AG09309 (cell line): ENCODE measurements at regions not wholly inside any gene's neighbourhood (a gene's known extent, or its start where the extent isn't known, plus 50 kb on each side); places are given as distances from the start of the nearest gene placed in this dataset.

ENCODE experiments used
- DNase-seq: peaks from one replicate; pipeline ENCODE4 v3.0.0-alpha.2; 2010; ENCODE audit warnings: low read depth
- H3K4me3 ChIP-seq: 2 replicates; pipeline ENCODE4 v1.5.1; 2011; ENCODE audit warnings: mild to moderate bottlenecking, low read depth, low read length, moderate library complexity; ENCODE audit not compliant: control insufficient read depth
- CTCF ChIP-seq: IDR thresholded peaks from 2 replicates; pipeline ENCODE4 v1.5.1; 2011; ENCODE audit warnings: mild to moderate bottlenecking, low read depth, low read length, inconsistent platforms; ENCODE audit not compliant: insufficient read depth, control insufficient read depth; ENCODE audit errors: missing control alignments

GRCh38 chrX:34716302-34716701 is 59.2 kb upstream of the TMEM47 start:
- H3K4me3 ChIP-seq = no peak overlapping the region
- DNase-seq = no peak
- TF ChIP-seq CTCF = no peak

- DNase-seq = no peak
- no peak overlapping the region for H3K4me3 ChIP-seq
- TF ChIP-seq CTCF = no peak
Observed at GRCh38 chrX:34734383-34734782, 77.3 kb upstream of the TMEM47 start.

GRCh38 chrX:34744521-34744920 is 87.4 kb upstream of the TMEM47 start:
- no peak for DNase-seq
- H3K4me3 ChIP-seq = no peak overlapping the region
- TF ChIP-seq CTCF = no peak

GRCh38 chrX:34749896-34750295 is 92.8 kb upstream of the TMEM47 start:
- no peak for DNase-seq
- TF ChIP-seq CTCF = no peak
- H3K4me3 ChIP-seq = no peak overlapping the region

- no peak for DNase-seq
- H3K4me3 ChIP-seq = no peak overlapping the region
- no peak for TF ChIP-seq CTCF
Observed at GRCh38 chrX:34764852-34765361, 107.8 kb upstream of the TMEM47 start.

- no peak overlapping the region for H3K4me3 ChIP-seq
- no peak for DNase-seq
- TF ChIP-seq CTCF = no peak
Observed at GRCh38 chrX:34768290-34768689, 111.2 kb upstream of the TMEM47 start.

GRCh38 chrX:34770511-34770910 is 113.4 kb upstream of the TMEM47 start:
- no peak overlapping the region for H3K4me3 ChIP-seq
- no peak for TF ChIP-seq CTCF
- DNase-seq = peak; percentile 3
